ENCODE measurements at regions not wholly inside any gene's neighbourhood (a gene's known extent, or its start where the extent isn't known, plus 50 kb on each side); places are given as distances from the start of the nearest gene placed in this dataset.

DNA sequence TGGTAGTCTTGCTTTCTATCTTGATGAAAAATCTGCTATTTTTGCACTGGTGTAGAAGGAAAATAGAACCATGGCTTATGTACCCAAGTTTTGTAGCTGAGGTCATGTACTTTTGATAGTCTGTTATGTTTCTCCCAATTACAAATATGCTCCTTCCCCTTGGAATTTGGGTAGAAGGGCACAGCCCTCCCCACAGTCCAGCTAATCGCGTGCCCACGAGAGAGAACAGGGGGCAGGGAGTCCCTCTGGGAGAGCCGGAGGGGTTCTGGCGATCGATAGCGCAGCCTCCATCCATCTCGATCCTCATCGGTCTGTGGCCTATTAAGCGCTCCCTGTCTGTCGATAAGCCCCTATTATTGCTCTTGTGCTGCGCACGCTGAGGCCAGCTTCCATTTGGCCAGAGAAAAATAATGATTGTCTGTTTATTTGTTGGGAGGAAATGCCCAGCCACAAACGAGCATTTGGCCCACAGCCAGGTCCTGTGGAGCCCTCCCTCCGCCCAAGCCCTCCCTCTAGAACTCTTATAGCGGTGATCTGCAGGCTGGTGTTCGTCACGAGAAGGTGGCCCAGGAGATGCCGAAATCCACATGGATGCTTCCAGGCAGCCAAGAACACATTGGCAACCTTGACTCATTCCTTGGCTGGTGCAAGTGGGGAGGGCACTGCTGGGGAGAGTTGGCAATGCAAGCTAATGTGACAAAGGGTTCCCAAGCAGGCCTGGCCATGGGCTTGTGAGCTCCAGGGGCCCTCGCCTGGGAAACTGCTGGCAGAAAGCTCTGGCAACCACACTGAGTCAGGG, 134.7 kb upstream of the TNR start:
- no peaks in the 10 kb centered on the region for H3K27me3 Mint-ChIP-seq (ENCODE audit: low read depth in 3 of 3)
- no peak overlapping the region for H3K4me3 Mint-ChIP-seq
- no peaks in the 10 kb centered on the region for H3K36me3 Mint-ChIP-seq
- DNase-seq = no peak
- H3K27ac Mint-ChIP-seq = no peak overlapping the region
- H3K4me1 Mint-ChIP-seq = no peaks in the 10 kb centered on the region
- H3K9me3 Mint-ChIP-seq = peaks cover 0 to 4% (median 0%) of the 10 kb centered on the region in 6 donors

DNA sequence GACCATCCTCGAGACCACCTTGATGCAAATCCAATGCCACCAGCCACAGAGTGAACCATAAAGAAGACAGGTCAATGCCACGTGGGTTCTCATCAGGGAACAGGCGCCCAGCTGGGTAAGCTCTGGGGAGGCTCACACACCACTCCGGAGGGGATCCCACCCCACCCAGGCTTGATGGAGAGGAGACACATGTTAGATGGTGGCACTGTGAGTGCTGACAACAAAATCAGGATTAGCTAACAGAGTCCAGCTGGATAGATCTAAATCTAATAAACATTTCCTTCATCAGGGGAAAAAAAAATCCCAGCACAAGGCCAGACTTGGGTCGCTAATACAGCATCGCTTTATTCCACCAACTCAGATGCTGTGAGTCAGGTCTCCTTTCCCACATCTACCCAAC, 132.2 kb upstream of the TNR start:
- H3K4me1 Mint-ChIP-seq = no peaks in the 10 kb centered on the region
- DNase-seq = no peak
- H3K27me3 Mint-ChIP-seq (ENCODE audit: low read depth in 3 of 3) = peaks cover 0 to 2% (median 0%) of the 10 kb centered on the region in 3 donors
- H3K4me3 Mint-ChIP-seq = no peak overlapping the region
- H3K27ac Mint-ChIP-seq = no peak overlapping the region
- H3K36me3 Mint-ChIP-seq = no peaks in the 10 kb centered on the region
- H3K9me3 Mint-ChIP-seq = peaks cover 0 to 5% (median 0%) of the 10 kb centered on the region in 6 donors

DNA sequence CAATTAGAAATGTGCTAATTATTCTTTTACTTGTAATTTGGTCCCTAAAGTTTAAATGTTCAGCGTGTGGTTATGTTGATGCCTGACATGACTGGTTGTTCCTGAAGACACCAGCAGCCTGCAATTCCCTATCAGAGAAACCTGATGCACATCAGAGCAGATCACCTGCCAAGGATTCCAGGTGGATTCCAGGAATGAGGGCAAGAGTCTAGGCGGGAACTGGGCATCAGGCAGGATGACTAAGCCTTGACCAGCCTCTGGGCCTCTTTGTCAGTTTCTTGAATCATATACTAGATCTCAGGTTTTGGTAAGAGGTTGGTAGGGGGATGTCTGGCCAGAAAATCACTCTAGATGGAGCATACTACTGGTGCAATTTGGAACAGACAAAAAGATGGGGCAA, 130.7 kb upstream of the TNR start:
- Mint-ChIP-seq H3K27me3 (ENCODE audit: low read depth in 3 of 3) (peaks cover 0 to 2% (median 2%) of the 10 kb centered on the region in 3 donors), H3K36me3 (no peaks in the 10 kb centered on the region), H3K4me3 (no peak overlapping the region), H3K27ac (no peak overlapping the region), H3K9me3 (peaks cover 0 to 3% (median 0%) of the 10 kb centered on the region in 6 donors), H3K4me1 (no peaks in the 10 kb centered on the region)
- no peak for DNase-seq

DNA sequence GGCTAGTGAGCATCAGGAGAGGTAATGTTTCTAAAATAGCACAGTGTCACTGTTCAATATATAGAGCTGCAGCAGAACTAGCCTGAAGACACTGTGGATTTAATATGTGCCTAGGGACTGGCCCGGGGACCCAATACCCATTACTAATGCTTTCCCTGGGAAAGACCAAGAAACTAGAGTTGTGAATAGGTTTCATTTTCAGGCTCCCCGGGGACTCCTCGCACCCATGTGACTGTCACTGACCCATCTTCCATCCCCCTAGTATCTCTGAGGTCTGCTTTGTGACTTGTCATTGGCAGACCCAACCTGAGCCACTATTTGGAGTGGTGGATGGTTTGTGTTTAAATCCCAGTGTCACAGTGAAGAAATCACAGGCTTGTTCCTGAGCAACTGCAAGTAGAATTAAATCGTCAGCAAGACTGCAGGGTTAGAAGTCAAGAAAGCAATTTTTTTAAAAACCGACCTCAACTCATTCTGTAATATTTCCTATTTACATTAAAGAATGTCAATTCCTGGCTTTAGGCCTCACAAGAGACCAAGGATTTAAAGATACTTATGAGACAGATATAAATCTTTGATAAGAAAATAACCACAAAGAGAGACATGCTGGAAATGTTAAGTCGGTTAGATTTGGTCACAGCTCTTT, 130.0 kb upstream of the TNR start:
- peaks cover 0 to 2% (median 2%) of the 10 kb centered on the region in 3 donors for H3K27me3 Mint-ChIP-seq (ENCODE audit: low read depth in 3 of 3)
- no peaks in the 10 kb centered on the region for H3K36me3 Mint-ChIP-seq
- no peak overlapping the region for H3K27ac Mint-ChIP-seq
- no peak overlapping the region for H3K4me3 Mint-ChIP-seq
- no peaks in the 10 kb centered on the region for H3K4me1 Mint-ChIP-seq
- DNase-seq = no peak
- peaks cover 0 to 1% (median 0%) of the 10 kb centered on the region in 6 donors for H3K9me3 Mint-ChIP-seq

DNA sequence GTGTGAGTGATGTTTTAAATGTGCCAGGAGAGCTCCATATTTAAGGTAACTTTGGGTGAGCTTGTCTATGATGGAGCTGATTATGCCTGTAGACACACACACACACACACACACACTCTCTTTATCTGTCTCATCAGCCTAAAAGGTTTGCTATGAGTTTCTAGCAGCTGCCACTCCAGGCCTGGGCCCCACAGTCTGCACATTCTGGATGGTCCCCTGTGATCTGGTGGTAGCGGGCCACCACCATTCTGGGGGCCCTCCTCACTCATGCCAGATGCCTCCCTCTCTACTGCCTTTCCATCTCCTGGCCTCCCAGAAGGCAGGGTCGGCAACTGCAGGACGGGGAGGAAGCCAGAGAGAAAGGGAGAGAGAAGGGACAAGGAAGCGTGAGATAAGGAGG, 129.2 kb upstream of the TNR start:
- no peak overlapping the region for H3K4me3 Mint-ChIP-seq
- H3K36me3 Mint-ChIP-seq = no peaks in the 10 kb centered on the region
- H3K27me3 Mint-ChIP-seq (ENCODE audit: low read depth in 3 of 3) = peaks cover 0 to 2% (median 2%) of the 10 kb centered on the region in 3 donors
- peaks cover 0 to 1% (median 0%) of the 10 kb centered on the region in 6 donors for H3K9me3 Mint-ChIP-seq
- no peak for DNase-seq
- H3K27ac Mint-ChIP-seq = no peak overlapping the region
- no peaks in the 10 kb centered on the region for H3K4me1 Mint-ChIP-seq

DNA sequence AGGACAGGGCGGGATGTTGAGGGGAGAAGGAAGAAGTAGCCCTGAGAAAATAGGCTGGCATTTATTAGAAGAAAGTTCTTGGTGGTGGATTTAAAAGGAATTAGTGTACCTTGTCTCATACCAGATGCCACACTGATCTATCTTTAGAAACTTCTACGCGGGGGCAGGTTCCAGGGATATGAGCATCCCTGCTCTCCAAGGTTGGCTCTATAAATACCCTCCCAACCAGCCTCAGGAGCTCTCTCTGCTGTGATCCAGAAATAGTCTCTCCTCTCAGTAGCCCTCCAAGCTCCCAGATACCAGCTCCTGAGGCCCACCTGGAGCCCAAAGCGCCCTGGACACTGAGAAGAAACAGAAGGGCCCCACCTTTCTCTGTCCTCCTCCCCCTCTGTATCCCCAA, 128.3 kb upstream of the TNR start:
- Mint-ChIP-seq H3K4me1 (no peaks in the 10 kb centered on the region), H3K9me3 (peaks cover 0 to 1% (median 0%) of the 10 kb centered on the region in 6 donors), H3K36me3 (no peaks in the 10 kb centered on the region), H3K4me3 (no peak overlapping the region), H3K27me3 (ENCODE audit: low read depth in 3 of 3) (peaks cover 0 to 4% (median 3%) of the 10 kb centered on the region in 3 donors), H3K27ac (no peak overlapping the region)
- DNase-seq = no peak

DNA sequence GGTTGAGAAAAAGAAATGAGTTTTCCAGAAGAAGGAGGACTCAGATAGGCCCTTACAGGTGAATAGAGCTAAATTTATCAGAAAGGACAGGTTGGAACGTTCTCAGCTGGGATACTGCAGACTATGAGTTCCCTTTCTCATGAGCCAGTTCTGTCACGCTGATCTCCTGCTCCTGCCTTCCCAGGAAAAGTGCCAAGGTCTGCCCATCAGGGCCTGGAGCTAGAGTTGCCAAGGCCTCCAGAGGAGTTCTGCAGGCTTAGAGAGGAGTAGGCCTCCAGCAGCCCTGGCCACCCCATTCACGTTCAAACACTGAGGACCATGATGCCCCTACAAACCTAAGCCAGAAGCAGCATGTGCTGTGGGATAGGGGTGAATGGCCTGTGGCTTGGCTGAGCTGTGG, 126.8 kb upstream of the TNR start:
- H3K9me3 Mint-ChIP-seq = peaks cover 0 to 1% (median 0%) of the 10 kb centered on the region in 6 donors
- no peak for DNase-seq
- H3K27ac Mint-ChIP-seq = no peak overlapping the region
- H3K4me1 Mint-ChIP-seq = no peaks in the 10 kb centered on the region
- H3K4me3 Mint-ChIP-seq = no peak overlapping the region
- peaks cover 0 to 5% (median 5%) of the 10 kb centered on the region in 3 donors for H3K27me3 Mint-ChIP-seq (ENCODE audit: low read depth in 3 of 3)
- no peaks in the 10 kb centered on the region for H3K36me3 Mint-ChIP-seq

DNA sequence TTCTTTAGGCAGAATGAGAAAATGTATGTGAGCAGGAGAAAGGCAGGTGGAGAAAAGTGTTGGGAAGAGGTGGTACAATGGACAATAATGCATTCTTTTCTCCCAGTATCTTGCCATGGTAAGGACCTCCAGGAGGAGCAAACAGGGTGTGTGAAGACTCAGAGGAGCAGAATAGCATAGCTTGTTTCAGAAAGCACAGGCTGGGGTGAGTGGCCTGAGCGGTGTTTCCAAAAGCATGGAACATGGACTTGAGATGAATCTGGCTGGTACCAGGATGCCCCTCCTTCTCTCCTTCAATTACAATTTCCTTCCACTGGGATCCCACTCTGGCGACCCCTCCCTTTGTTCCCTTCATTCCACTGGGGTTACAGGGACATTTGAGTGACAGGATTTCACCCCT, 123.4 kb upstream of the TNR start:
- H3K4me3 Mint-ChIP-seq = no peak overlapping the region
- peaks cover 3 to 6% (median 5%) of the 10 kb centered on the region in 3 donors for H3K27me3 Mint-ChIP-seq (ENCODE audit: low read depth in 3 of 3)
- no peak overlapping the region for H3K27ac Mint-ChIP-seq
- DNase-seq = no peak
- no peaks in the 10 kb centered on the region for H3K4me1 Mint-ChIP-seq
- H3K36me3 Mint-ChIP-seq = no peaks in the 10 kb centered on the region
- peaks cover 0 to under 1% (median 0%) of the 10 kb centered on the region in 6 donors for H3K9me3 Mint-ChIP-seq

DNA sequence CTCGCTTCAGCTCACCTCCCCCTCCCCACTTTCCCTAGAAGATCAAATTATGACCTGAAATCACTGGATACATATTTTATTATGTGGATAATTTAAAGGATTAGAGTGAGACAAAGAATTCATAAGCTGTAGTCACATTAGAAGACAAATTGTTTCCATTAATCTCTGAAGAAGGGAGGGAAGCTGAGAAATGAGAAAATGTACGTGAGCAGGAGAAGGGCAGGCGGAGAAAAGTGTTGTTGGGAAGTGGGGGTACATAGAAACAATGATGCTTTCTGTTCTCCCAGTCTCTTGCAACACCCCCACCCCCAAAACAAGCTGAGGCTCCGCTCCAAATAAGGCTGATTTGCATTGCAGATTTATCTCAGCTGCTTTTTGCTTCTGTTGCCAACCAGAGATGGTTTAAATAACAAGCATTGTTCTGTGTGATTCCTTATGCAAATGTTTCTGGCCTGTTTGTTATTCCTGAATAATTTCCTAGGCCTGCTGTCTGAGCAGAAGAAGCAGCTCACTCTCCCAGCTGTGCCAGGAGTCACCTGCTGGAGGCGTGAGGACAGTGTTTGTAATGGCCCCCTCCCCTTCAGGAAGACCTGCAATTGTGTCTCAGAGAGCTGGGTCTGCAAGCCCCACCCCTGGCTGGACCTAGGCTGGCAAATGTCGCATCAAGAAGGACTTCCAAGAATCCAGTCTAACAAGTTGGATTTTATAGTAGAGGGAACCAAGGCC, 121.8 kb upstream of the TNR start:
- Mint-ChIP-seq H3K27me3 (ENCODE audit: low read depth in 3 of 3) (peaks cover 3 to 6% (median 5%) of the 10 kb centered on the region in 3 donors), H3K4me1 (no peaks in the 10 kb centered on the region), H3K36me3 (no peaks in the 10 kb centered on the region), H3K4me3 (no peak overlapping the region), H3K9me3 (no peaks in the 10 kb centered on the region), H3K27ac (peak overlapping the region in 1 of 6 donors; percentile 31)
- no peak for DNase-seq

DNA sequence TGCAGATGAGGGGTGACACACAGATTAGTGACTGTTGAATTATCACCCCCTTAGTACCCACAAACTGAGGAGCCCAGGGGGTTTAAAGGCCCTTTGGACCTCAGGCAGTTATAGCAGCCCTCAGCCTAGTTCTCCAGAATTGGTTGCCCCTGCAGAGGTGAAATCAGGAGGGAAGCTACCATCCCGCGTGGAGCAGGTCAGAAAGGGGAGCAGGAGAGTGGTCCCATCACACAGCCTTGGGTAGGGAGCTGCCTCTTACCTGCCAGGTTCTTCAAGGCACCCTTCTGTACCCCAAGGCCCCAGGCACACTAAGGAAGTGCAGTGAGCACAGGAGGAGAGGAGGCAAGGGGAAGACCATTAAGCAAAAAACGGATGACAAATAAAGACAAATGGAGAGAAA, 121.2 kb upstream of the TNR start:
- Mint-ChIP-seq H3K27ac (no peak overlapping the region), H3K9me3 (no peaks in the 10 kb centered on the region), H3K36me3 (no peaks in the 10 kb centered on the region), H3K4me1 (no peaks in the 10 kb centered on the region), H3K27me3 (ENCODE audit: low read depth in 3 of 3) (peaks cover 3 to 6% (median 3%) of the 10 kb centered on the region in 3 donors), H3K4me3 (no peak overlapping the region)
- no peak for DNase-seq

DNA sequence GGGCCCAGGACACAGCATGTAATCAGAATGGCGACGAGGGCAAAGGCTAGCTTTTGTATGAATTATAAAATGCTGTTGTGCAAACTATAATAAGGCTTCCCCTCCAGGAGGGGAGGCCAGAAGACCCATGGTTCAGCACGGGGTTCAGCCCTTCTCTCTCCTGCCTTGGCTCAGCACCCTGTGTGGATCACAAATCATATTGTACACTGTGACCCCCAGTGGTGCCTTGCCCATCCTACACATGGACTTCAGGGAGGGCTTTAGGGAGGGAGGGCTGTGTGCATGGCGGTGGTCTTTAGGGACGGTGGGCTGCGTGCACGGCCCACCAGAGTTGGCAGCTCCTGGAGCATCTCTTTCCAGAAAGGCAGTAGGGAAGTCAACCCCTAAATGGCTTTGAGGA, 120.8 kb upstream of the TNR start:
- Mint-ChIP-seq H3K27me3 (ENCODE audit: low read depth in 3 of 3) (peaks cover 3 to 6% (median 3%) of the 10 kb centered on the region in 3 donors), H3K27ac (no peak overlapping the region), H3K4me3 (no peak overlapping the region), H3K9me3 (no peaks in the 10 kb centered on the region), H3K4me1 (no peaks in the 10 kb centered on the region), H3K36me3 (no peaks in the 10 kb centered on the region)
- DNase-seq = no peak

DNA sequence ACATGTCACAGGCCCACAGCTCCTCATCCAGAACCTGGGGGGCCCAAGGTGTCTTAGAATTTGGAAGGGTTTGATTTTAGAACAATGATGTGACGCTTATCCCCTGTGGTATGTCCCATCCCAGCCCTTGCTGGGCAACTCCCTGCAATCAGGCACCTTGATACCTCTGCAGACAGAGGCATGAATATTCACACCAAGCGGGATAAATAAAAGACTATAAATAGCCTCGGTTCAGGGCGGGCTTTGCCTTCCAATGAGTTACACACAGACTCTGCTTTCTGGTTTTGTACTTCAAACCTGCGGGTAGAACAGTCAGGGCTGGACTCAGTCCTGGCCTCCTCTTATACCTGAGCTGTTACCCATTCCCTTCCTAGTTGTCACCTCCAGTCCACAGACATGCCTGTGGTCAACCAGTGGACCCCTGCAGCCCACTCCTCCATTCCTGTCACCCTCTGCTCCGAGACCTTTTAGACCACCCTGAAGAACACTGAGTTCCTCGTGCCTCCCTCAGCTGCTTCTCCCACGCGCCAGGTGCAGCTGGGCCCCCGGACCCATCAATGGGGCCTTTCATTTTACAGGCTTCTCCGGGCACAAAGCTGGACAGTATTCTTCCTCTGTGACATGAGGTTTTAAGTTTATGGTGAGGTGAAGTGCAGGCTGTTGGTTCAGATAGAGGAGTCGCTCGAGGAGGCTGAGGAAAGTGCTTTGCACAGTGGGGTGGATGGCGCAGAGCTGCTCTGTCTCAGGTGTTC, 120.1 kb upstream of the TNR start:
- Mint-ChIP-seq H3K4me1 (no peaks in the 10 kb centered on the region), H3K27ac (no peak overlapping the region), H3K4me3 (no peak overlapping the region), H3K27me3 (ENCODE audit: low read depth in 3 of 3) (peaks cover 3 to 6% (median 3%) of the 10 kb centered on the region in 3 donors), H3K9me3 (no peaks in the 10 kb centered on the region), H3K36me3 (no peaks in the 10 kb centered on the region)
- DNase-seq = no peak

DNA sequence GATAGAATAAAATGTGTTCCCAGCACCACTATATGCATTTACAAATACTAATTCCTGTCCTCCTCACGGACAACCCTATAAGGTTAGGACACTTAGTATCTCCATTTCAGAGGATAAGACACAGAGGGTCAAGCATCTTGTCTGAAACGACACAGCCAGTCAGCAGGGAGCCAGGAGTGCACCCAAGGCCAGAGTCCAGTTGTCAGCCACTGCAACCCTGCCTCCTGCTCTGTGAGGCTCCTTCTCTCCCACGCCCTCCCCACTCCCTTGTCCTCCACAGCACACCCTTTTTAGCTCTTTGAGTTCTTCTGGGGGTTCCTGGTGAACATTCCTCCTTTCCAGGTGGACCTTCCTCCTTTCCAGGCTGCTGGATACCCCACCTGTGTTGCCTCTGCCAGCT, 119.0 kb upstream of the TNR start:
- no peaks in the 10 kb centered on the region for H3K4me1 Mint-ChIP-seq

More for the DNA sequence above, 119.0 kb upstream of the TNR start:
- no peak for DNase-seq
- H3K27ac Mint-ChIP-seq = no peak overlapping the region
- no peak overlapping the region for H3K4me3 Mint-ChIP-seq
- H3K9me3 Mint-ChIP-seq = no peaks in the 10 kb centered on the region
- peaks cover 3 to 6% (median 3%) of the 10 kb centered on the region in 3 donors for H3K27me3 Mint-ChIP-seq (ENCODE audit: low read depth in 3 of 3)
- no peaks in the 10 kb centered on the region for H3K36me3 Mint-ChIP-seq
